Upper lobe of right lung (tissue), 1 donor: ENCODE measurements at regions not wholly inside any gene's neighbourhood (a gene's known extent, or its start where the extent isn't known, plus 50 kb on each side); places are given as distances from the start of the nearest gene placed in this dataset.

Source experiments
- ATAC-seq: fragments of 200-7000 bp; cut with Tn5 transposase; one replicate; pipeline ENCODE4 v1.9.1; 2020; ENCODE audit warnings: mild to moderate bottlenecking, moderate library complexity
- DNase-seq: peaks from one replicate; pipeline ENCODE4 v3.0.0-alpha.2; 2020
- H3K27ac ChIP-seq: fragments of 200-600 bp; one replicate; pipeline ENCODE4 v1.8.0; 2022
- H3K27me3 ChIP-seq: fragments of 200-600 bp; one replicate; pipeline ENCODE4 v1.8.0; 2022; ENCODE audit warnings: mild to moderate bottlenecking
- H3K36me3 ChIP-seq: fragments of 200-600 bp; one replicate; pipeline ENCODE4 v1.8.0; 2022
- H3K4me1 ChIP-seq: fragments of 200-600 bp; one replicate; pipeline ENCODE4 v1.8.0; 2022
- H3K4me3 ChIP-seq: fragments of 200-600 bp; one replicate; pipeline ENCODE4 v1.8.0; 2022; ENCODE audit warnings: mild to moderate bottlenecking
- H3K9me3 ChIP-seq: fragments of 200-600 bp; one replicate; pipeline ENCODE4 v1.8.0; 2022
- intact Hi-C: fragments of 100-400 bp; cut with DNase I; formaldehyde crosslinking; loops from one replicate; pipeline ENCODE4 v1.11.0; 2022
- TF ChIP-seq, protein P1 (sequence below): fragments of 200-600 bp; IDR thresholded peaks from one replicate; pipeline ENCODE4 v1.8.0; 2022; ENCODE audit warnings: antibody characterized with exemption
- donor health status: DM: no; HTN: yes; CAD: no; lungs with severe emphysema.

DNA sequence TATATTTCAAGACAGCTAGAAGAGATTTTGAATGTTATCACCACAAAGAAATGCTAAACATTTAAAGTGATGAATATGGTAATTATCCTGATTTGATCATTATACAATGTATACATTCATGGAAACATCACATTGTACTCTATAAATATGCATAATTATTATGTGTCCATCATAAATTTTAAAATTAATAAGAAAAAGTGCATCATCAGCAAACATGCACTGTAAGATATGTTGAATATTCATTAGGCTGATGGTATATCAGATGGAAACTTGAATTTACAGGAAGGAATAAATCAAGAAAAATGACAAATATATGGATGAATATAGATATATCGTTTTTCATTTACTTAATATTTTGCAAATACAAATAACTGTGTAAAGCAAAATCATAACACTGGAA, 812.1 kb upstream of the INTU start:
- DNase-seq (no peak), ATAC-seq (no peak)
- Histone ChIP-seq H3K27me3 (no peaks in the 10 kb centered on the region), H3K9me3 (peaks cover 5% of the 10 kb centered on the region), H3K4me3 (no peak overlapping the region), H3K27ac (no peak overlapping the region), H3K36me3 (no peaks in the 10 kb centered on the region), H3K4me1 (no peaks in the 10 kb centered on the region)
- intact Hi-C loops = no loop called here
- TF ChIP-seq, protein P1, sequence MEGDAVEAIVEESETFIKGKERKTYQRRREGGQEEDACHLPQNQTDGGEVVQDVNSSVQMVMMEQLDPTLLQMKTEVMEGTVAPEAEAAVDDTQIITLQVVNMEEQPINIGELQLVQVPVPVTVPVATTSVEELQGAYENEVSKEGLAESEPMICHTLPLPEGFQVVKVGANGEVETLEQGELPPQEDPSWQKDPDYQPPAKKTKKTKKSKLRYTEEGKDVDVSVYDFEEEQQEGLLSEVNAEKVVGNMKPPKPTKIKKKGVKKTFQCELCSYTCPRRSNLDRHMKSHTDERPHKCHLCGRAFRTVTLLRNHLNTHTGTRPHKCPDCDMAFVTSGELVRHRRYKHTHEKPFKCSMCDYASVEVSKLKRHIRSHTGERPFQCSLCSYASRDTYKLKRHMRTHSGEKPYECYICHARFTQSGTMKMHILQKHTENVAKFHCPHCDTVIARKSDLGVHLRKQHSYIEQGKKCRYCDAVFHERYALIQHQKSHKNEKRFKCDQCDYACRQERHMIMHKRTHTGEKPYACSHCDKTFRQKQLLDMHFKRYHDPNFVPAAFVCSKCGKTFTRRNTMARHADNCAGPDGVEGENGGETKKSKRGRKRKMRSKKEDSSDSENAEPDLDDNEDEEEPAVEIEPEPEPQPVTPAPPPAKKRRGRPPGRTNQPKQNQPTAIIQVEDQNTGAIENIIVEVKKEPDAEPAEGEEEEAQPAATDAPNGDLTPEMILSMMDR = no peak

DNA sequence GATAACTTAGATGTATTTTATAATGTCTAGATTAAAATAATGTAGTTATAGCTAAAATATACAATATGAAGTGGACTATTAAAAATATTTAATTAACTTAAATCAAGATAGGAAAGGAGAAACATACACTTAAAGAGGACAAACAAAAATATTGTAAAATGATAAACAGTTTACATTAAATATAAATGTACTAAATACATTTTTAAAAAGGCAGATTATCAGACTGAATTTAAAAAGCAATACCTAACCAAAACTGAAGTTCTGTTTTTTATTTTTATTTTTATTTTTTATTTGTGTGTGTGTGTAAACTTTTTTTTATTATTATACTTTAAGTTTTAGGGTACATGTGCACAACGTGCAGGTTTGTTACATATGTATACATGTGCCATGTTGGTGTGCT, 811.6 kb upstream of the INTU start:
- H3K27ac ChIP-seq = no peak overlapping the region
- TF ChIP-seq, protein P1 = no peak
- H3K9me3 ChIP-seq = peaks cover 5% of the 10 kb centered on the region
- H3K4me3 ChIP-seq = no peak overlapping the region
- DNase-seq = no peak
- intact Hi-C loops = no loop called here
- no peaks in the 10 kb centered on the region for H3K27me3 ChIP-seq
- no peak for ATAC-seq
- H3K36me3 ChIP-seq = no peaks in the 10 kb centered on the region
- no peaks in the 10 kb centered on the region for H3K4me1 ChIP-seq

DNA sequence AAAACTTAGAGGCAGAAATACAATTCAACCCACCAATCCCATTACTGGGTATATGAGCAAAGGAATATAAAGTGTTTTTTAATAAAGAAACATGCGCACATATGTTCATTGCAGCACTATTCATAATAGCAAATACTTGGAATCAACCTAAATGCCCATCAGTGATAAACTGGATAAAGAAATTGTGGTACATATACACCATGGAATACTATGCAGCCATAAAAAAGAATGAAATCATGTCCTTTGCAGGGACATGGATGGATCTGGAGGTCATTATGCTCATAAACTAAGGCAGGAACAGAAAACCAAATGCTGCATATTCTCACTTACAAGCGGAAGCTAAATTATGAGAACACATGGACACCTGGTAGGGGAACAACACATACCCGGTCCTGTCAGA, 807.7 kb upstream of the INTU start:
- TF ChIP-seq, protein P1 = no peak
- DNase-seq = no peak
- H3K4me3 ChIP-seq = no peak overlapping the region
- no peak for ATAC-seq
- H3K36me3 ChIP-seq = no peaks in the 10 kb centered on the region
- no peak overlapping the region for H3K27ac ChIP-seq
- intact Hi-C loops = no loop called here
- H3K4me1 ChIP-seq = no peaks in the 10 kb centered on the region
- H3K9me3 ChIP-seq = peaks cover 5% of the 10 kb centered on the region
- H3K27me3 ChIP-seq = no peaks in the 10 kb centered on the region

DNA sequence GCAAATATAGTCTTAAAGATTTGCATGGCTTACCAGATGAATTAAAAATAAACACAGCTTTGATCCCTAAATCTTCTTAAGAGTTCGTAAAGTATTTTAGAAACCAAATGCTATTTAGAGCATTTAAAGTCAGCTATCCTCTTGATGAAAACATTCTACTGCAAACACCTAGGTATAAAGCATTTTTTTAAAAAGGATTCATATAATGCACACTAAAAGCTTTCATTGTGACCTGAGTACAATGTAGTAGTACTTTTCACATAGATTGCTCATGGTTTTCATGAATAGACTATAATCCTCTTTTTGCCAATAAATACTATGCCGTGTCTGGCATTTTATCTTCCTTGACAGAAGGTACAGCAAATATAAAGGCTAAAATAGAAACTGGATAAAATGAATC, 805.1 kb upstream of the INTU start:
- H3K27me3 ChIP-seq = no peaks in the 10 kb centered on the region
- H3K4me3 ChIP-seq = no peak overlapping the region
- no peak for DNase-seq
- no peaks in the 10 kb centered on the region for H3K4me1 ChIP-seq
- no peak overlapping the region for H3K27ac ChIP-seq
- TF ChIP-seq, protein P1 = no peak
- no peaks in the 10 kb centered on the region for H3K9me3 ChIP-seq
- intact Hi-C loops = no loop called here
- ATAC-seq = no peak
- no peaks in the 10 kb centered on the region for H3K36me3 ChIP-seq

DNA sequence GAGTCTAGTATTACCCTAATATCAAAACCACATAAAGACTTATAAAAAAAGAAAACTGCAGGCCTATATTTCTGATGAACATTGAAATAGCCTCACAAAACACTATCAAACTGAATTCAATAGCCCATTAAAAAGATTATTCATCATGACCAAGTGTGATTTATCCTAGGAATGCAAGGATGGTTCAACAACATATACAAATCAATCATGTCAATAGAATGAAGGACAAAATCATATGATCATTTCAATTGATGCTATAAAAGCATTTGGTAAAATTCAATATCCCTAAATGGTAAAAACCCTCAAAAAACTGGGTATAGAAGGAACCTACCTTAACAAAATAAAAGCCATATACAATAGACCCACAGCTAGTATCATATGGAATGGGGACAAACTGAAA, 797.9 kb upstream of the INTU start:
- intact Hi-C loops = no loop called here
- peaks cover 22% of the 10 kb centered on the region for H3K9me3 ChIP-seq

More for the DNA sequence above, 797.9 kb upstream of the INTU start:
- Histone ChIP-seq H3K4me3 (no peak overlapping the region), H3K27ac (no peak overlapping the region), H3K4me1 (no peaks in the 10 kb centered on the region), H3K36me3 (no peaks in the 10 kb centered on the region), H3K27me3 (no peaks in the 10 kb centered on the region)
- TF ChIP-seq, protein P1 = no peak
- DNase-seq (no peak), ATAC-seq (no peak)
